Ovary (tissue), 7 donors: ENCODE measurements at regions not wholly inside any gene's neighbourhood (a gene's known extent, or its start where the extent isn't known, plus 50 kb on each side); places are given as distances from the start of the nearest gene placed in this dataset.
"Not testable (repeated sequence)": the region's sequence is repeated elsewhere in the genome, so short reads cannot be mapped to it uniquely, and the experiment has no call there.

Source experiments
- DNase-seq, 5 donors: peaks; one replicate each; pipeline ENCODE4 v3.0.0-alpha.2; 2019 to 2020
- H3K27ac ChIP-seq, 2 donors: fragments of 200-600 bp; one replicate each; pipeline versions ENCODE4 v1.5.1 to v1.8.0; 2019 to 2022
- H3K27me3 ChIP-seq: fragments of 200-600 bp; one replicate; pipeline ENCODE4 v1.8.0; 2022
- H3K36me3 ChIP-seq: fragments of 200-600 bp; sonication (generic); one replicate; pipeline ENCODE4 v1.5.1; 2019
- H3K4me1 ChIP-seq: one replicate; pipeline ENCODE4 v1.8.1; 2013; ENCODE audit warnings: mild to moderate bottlenecking, moderate library complexity; ENCODE audit not compliant: insufficient read depth
- H3K4me3 ChIP-seq: fragments of 200-600 bp; sonication (generic); one replicate; pipeline ENCODE4 v1.5.1; 2017
- H3K9me3 ChIP-seq, 2 donors: fragments of 200-600 bp in 1 of 2; sonication (generic) in 1 of 2; one replicate each; pipeline versions ENCODE4 v1.5.1 to v1.8.1; 2013 to 2019; ENCODE audit warnings: mild to moderate bottlenecking in 1 of 2, moderate library complexity in 1 of 2
- CTCF ChIP-seq, 3 donors: fragments of 450-650 bp in 2 of 3; fragments of 200-600 bp in 1 of 3; IDR thresholded peaks; one replicate each; pipeline versions ENCODE4 v1.5.1 to v1.8.0; 2016 to 2022; ENCODE audit warnings: antibody characterized with exemption in 3 of 3, mild to moderate bottlenecking in 1 of 3
- EP300 ChIP-seq: sonication (generic); formaldehyde crosslinking; IDR thresholded peaks from one replicate; pipeline ENCODE4 v1.6.1; 2017; ENCODE audit warnings: antibody characterized with exemption
- POLR2A ChIP-seq: fragments of 450-650 bp; IDR thresholded peaks from one replicate; pipeline ENCODE4 v1.6.1; 2017; ENCODE audit warnings: antibody characterized with exemption, mild to moderate bottlenecking, moderate library complexity
- WGBS, 3 donors: extraction: QIAGEN DNeasy Blood & Tissue Kit in 1 of 3; methylation state at CpG; one replicate each; pipeline versions ENCODE4 v1.1.5 to v1.1.7; 2013 to 2017; 5-methylcytosine and 5-hydroxymethylcytosine counted together
- intact Hi-C, 4 donors: fragments of 100-400 bp; cut with DNase I; formaldehyde crosslinking; loops; one replicate each; pipeline versions ENCODE4 v1.11.0 to v1.15.1; 2022 to 2023
- donor health status: DM: no; HTN: no; CAD: no; lungs with moderate emphysema.
- donor health status: DM: no; HTN: no; CAD: no.
- donor health status: Bipolar disorder and iron deficiency.
- donor health status: DM: no; HTN: no; CAD: no.
- donor health status: DM: yes; HTN: yes; CAD: no.

GRCh38 chr10:36748128-36748871, 377.1 kb upstream of the ANKRD30A start:
- DNase-seq = no peak
- H3K4me1 ChIP-seq = no peaks in the 10 kb centered on the region
- intact Hi-C loops = no loop called here
- no peak overlapping the region for H3K27ac ChIP-seq
- H3K9me3 ChIP-seq = no peaks in the 10 kb centered on the region
- TF ChIP-seq EP300 = no peak
- no peak for TF ChIP-seq CTCF (IDR thresholded peaks at IDR 0.05)
- TF ChIP-seq POLR2A = no peak
- no peak overlapping the region for H3K4me3 ChIP-seq
- H3K27me3 ChIP-seq = no peaks in the 10 kb centered on the region
- 91 to 96% (median 93%) methylated on average over 15 to 19 of the region's 19 CpGs for WGBS, 3 donors
- H3K36me3 ChIP-seq = no peaks in the 10 kb centered on the region

- H3K27me3 ChIP-seq = no peaks in the 10 kb centered on the region
- no peak for DNase-seq
- 89 to 94% (median 92%) methylated on average over 5 of the region's 5 CpGs for WGBS, 3 donors
- H3K9me3 ChIP-seq = no peaks in the 10 kb centered on the region
- no peaks in the 10 kb centered on the region for H3K4me1 ChIP-seq
- no peak overlapping the region for H3K4me3 ChIP-seq
- H3K36me3 ChIP-seq = no peaks in the 10 kb centered on the region
- H3K27ac ChIP-seq = no peak overlapping the region
- no peak for TF ChIP-seq EP300
- no peak for TF ChIP-seq CTCF (IDR thresholded peaks at IDR 0.05)
- TF ChIP-seq POLR2A = no peak
- intact Hi-C loops = no loop called here
Measured at GRCh38 chr10:36739884-36740445, 385.4 kb upstream of the ANKRD30A start.

GRCh38 chr10:36738738-36739431, 386.5 kb upstream of the ANKRD30A start:
- DNase-seq = no peak
- intact Hi-C loops = no loop called here
- Histone ChIP-seq H3K9me3 (no peaks in the 10 kb centered on the region), H3K36me3 (no peaks in the 10 kb centered on the region), H3K4me3 (no peak overlapping the region), H3K27ac (no peak overlapping the region), H3K27me3 (no peaks in the 10 kb centered on the region), H3K4me1 (no peaks in the 10 kb centered on the region)
- TF ChIP-seq EP300 (no peak), POLR2A (no peak), CTCF (IDR thresholded peaks at IDR 0.05) (no peak)
- 94 to 96% (median 95%) methylated on average over 4 of the region's 4 CpGs for WGBS, 3 donors

- no peaks in the 10 kb centered on the region for H3K9me3 ChIP-seq
- DNase-seq = no peak
- no peak overlapping the region for H3K4me3 ChIP-seq
- WGBS, 3 donors = 93 to 97% (median 94%) methylated on average over 1 of the region's 1 CpG
- H3K4me1 ChIP-seq = no peaks in the 10 kb centered on the region
- H3K36me3 ChIP-seq = no peaks in the 10 kb centered on the region
- H3K27me3 ChIP-seq = no peaks in the 10 kb centered on the region
- no peak overlapping the region for H3K27ac ChIP-seq
- intact Hi-C loops = no loop called here
- TF ChIP-seq EP300 (no peak), CTCF (IDR thresholded peaks at IDR 0.05) (no peak), POLR2A (no peak)
Measured at GRCh38 chr10:36736311-36736710, 389.1 kb upstream of the ANKRD30A start.

GRCh38 chr10:36734590-36734989, 390.8 kb upstream of the ANKRD30A start:
- H3K9me3 ChIP-seq, H3K4me1 ChIP-seq, H3K4me3 ChIP-seq, H3K36me3 ChIP-seq, H3K27me3 ChIP-seq, DNase-seq, intact Hi-C loops, H3K27ac ChIP-seq: not testable (repeated sequence)
- 91 to 100% (median 98%) methylated on average over 15 to 21 of the region's 21 CpGs for WGBS, 3 donors
